ENCODE measurements at regions not wholly inside any gene's neighbourhood (a gene's known extent, or its start where the extent isn't known, plus 50 kb on each side); places are given as distances from the start of the nearest gene placed in this dataset.

DNA sequence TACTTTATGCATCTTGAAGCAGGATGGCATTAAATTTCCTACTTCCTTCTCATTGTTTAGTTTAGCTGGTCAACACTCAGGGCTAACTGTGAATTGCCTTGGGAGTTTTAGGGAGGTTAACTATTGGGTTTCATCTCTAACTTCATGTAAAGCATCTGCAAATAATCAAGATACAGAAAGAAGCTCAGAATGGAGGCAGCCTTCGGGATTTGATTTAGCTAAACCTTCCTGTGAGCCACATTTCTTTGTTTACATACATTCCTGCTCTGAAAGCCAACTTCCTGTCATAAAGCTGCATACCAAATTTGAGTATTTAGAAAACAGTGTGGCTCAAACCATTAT lies 131.7 kb upstream of the PCDH18 start:
- TF ChIP-seq, protein P1, sequence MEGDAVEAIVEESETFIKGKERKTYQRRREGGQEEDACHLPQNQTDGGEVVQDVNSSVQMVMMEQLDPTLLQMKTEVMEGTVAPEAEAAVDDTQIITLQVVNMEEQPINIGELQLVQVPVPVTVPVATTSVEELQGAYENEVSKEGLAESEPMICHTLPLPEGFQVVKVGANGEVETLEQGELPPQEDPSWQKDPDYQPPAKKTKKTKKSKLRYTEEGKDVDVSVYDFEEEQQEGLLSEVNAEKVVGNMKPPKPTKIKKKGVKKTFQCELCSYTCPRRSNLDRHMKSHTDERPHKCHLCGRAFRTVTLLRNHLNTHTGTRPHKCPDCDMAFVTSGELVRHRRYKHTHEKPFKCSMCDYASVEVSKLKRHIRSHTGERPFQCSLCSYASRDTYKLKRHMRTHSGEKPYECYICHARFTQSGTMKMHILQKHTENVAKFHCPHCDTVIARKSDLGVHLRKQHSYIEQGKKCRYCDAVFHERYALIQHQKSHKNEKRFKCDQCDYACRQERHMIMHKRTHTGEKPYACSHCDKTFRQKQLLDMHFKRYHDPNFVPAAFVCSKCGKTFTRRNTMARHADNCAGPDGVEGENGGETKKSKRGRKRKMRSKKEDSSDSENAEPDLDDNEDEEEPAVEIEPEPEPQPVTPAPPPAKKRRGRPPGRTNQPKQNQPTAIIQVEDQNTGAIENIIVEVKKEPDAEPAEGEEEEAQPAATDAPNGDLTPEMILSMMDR (conservative IDR thresholded peaks at IDR 0.05; ENCODE audit: low read depth) = no peak
- CTCF ChIA-PET = interaction anchor here (0.6 kb wide), 1 partner anchor 575 kb away, joined by 4 read pairs; no protein-coding TSS in a partner anchor
- DNase-seq (ENCODE audit: low spot score) = no peak
- H3K27ac ChIP-seq = no peak overlapping the region
- POLR2A ChIA-PET (ENCODE audit: low non-redundant PET) = no interaction called here

DNA sequence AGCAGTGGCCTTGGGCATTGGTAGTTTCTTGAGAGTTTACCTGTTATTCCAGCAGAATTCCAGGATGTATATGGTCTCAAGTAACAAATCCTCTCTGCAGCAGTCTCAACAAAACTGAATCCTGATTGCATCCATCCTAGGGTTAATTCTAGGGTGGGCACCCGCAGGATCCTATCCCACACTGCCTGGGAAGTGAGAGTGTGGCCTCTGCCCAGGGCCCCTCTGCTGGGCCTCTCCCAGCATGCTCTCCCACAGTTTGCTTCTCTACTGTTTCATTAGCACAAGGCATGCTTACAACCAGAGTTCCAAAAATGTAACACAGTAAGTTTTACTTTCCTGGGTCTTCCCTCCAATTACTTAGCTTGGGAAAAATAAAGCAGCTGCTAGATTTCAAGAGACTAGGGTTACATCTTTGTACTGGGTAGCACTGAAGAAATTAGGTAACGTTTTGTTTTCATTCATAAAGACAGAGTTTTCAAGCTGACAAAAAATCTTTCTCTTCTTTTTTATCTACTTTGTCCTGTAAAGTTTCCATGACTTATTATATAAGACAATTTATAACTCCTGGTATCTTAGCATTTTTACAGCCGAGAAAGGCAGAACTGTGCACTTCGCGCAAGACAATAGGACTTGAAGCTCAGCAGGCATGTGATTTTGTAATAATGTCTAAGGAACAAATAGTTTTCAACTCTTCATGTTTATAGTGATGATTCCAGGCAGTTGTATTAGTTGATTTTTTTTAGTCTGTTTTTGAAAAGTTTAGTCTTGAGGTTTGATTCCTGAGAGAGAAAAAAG lies 131.2 kb upstream of the PCDH18 start:
- CTCF ChIA-PET = interaction anchor here (0.6 kb wide), 1 partner anchor 574 kb away, joined by 4 read pairs; no protein-coding TSS in a partner anchor
- TF ChIP-seq, protein P1 (conservative IDR thresholded peaks at IDR 0.05; ENCODE audit: low read depth) = no peak

DNA sequence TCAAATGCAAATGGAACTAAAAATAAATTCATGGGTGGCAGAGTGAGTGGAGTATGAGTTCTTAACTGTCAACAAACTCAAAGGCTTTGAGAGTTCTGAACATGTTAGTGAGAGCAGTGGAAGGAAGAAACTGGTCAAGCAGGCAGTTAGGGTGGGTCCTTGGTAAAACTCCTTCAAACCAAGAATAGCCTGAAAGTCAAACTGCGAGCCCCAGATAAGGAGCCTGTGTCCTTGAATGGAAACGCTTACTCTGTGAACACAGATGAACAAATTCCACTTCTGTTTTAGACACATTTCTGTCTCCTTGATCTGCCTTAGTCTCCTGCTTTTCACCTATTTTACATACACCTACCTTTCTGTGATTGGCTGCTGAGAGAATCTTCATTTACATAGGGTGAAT lies 129.4 kb upstream of the PCDH18 start:
- ChIA-PET CTCF (no interaction called here), POLR2A (ENCODE audit: low non-redundant PET) (no interaction called here)
- no peak overlapping the region for H3K27ac ChIP-seq
- TF ChIP-seq, protein P1 (conservative IDR thresholded peaks at IDR 0.05; ENCODE audit: low read depth) = no peak
- DNase-seq (ENCODE audit: low spot score) = no peak

More for the DNA sequence above, 131.2 kb upstream of the PCDH18 start:
- POLR2A ChIA-PET (ENCODE audit: low non-redundant PET) = no interaction called here
- H3K27ac ChIP-seq = no peak overlapping the region
- no peak for DNase-seq (ENCODE audit: low spot score)

DNA sequence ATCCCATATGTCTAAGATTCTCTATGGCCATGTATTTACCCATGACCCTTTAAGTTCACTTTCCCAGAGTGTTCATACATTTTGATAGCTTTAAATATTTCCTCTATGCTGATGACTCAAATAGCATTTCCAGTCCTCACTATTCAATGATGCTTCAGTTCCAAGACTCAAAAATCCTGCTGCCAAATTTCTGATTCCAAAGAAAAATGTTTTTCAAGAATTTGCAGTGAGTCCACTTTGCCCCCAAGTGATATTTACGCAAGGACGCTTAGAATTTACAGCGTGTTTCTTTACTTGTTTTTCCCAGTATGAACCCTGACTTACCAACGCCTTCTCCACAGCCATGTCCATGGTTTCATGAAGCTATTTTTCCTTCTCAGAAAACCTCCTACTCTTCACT lies 127.9 kb upstream of the PCDH18 start:
- DNase-seq (ENCODE audit: low spot score) = no peak
- TF ChIP-seq, protein P1 (conservative IDR thresholded peaks at IDR 0.05; ENCODE audit: low read depth) = no peak
- ChIA-PET CTCF (no interaction called here), POLR2A (ENCODE audit: low non-redundant PET) (no interaction called here)
- no peak overlapping the region for H3K27ac ChIP-seq

DNA sequence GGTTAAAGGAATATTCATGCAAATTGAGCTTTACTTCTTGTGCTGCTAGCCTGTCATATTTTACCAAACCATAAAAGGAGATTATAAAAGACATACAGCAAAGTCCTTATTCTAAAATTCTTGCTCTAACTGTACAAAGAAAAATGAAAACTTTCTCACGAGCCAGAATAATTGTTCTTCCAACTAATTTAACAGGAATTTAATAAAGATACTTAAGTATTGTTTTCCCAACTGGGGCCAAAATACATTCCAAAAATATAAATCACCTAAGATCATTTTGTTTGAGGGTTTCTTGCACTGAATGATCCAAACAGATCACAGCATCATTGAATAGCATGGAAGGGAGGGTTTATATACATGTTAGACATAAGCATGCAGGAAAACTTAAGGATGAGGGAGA lies 127.1 kb upstream of the PCDH18 start:
- no peak overlapping the region for H3K27ac ChIP-seq
- TF ChIP-seq, protein P1 (conservative IDR thresholded peaks at IDR 0.05; ENCODE audit: low read depth) = no peak
- POLR2A ChIA-PET (ENCODE audit: low non-redundant PET) = no interaction called here
- no peak for DNase-seq (ENCODE audit: low spot score)
- CTCF ChIA-PET = interaction anchor here (0.7 kb wide), 1 partner anchor 19 kb away, joined by 3 read pairs; no protein-coding TSS in a partner anchor

DNA sequence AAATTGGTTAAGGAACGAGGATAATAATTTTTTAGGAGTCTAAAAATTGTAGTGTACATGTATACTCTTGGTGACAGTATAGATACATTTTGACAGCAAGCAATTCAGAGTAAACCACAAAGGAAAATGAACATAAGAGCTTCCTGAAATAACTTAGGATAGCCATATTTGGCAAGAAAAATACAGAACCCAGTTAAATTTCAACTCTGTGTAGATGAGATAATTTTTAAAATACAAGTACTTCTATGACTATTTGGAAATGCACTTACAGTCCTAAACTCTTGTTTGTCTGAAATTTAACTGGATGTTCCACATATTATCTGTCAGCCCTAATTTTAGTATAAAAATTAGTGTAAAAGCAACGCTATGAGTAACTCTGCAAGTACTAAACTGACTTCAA lies 124.4 kb upstream of the PCDH18 start:
- TF ChIP-seq, protein P1 (conservative IDR thresholded peaks at IDR 0.05; ENCODE audit: low read depth) = no peak
- ChIA-PET POLR2A (ENCODE audit: low non-redundant PET) (no interaction called here), CTCF (interaction anchor here (0.7 kb wide), 1 partner anchor 949 kb away, joined by 3 read pairs; no protein-coding TSS in a partner anchor)
- no peak overlapping the region for H3K27ac ChIP-seq
- no peak for DNase-seq (ENCODE audit: low spot score)
